SK-N-SH treated with all-trans-retinoic acid at 6 μM for 48 hours (cell line): ENCODE measurements at regions not wholly inside any gene's neighbourhood (a gene's known extent, or its start where the extent isn't known, plus 50 kb on each side); places are given as distances from the start of the nearest gene placed in this dataset.

Experiments
- ATAC-seq: fragments of 200-7000 bp; cut with Tn5 transposase; 3 replicates; pipeline ENCODE4 v1.9.1; 2020; ENCODE audit warnings: mild to moderate bottlenecking, moderate library complexity
- ARNTL ChIP-seq: fragments of 450-650 bp; formaldehyde crosslinking; IDR thresholded peaks from 2 replicates; pipeline ENCODE4 v1.5.0; 2020; ENCODE audit warnings: low read depth, mild to moderate bottlenecking, moderate library complexity, borderline replicate concordance
- BACH2 ChIP-seq: fragments of 250-450 bp; sonication (Bioruptor Pico); IDR thresholded peaks from 2 replicates; pipeline ENCODE4 v1.9.0; 2021; ENCODE audit warnings: mild to moderate bottlenecking, borderline replicate concordance
- CSDC2 ChIP-seq: fragments of 250-450 bp; sonication (Bioruptor Pico); IDR thresholded peaks from 2 replicates; pipeline ENCODE4 v1.5.0; 2020; ENCODE audit warnings: mild to moderate bottlenecking, moderate library complexity
- ESRRG ChIP-seq: fragments of 250-450 bp; sonication (Bioruptor Pico); IDR thresholded peaks from 2 replicates; pipeline ENCODE4 v1.6.1; 2021; ENCODE audit warnings: mild to moderate bottlenecking
- GLIS3 ChIP-seq: fragments of 250-450 bp; sonication (Bioruptor Pico); IDR thresholded peaks from 2 replicates; pipeline ENCODE4 v1.5.0; 2020; ENCODE audit warnings: mild to moderate bottlenecking, moderate library complexity
- ISL1 ChIP-seq: fragments of 250-450 bp; sonication (Bioruptor Pico); IDR thresholded peaks from 2 replicates; pipeline ENCODE4 v2.1.2; 2022; ENCODE audit warnings: mild to moderate bottlenecking, moderate library complexity
- OSR1 ChIP-seq: fragments of 250-450 bp; sonication (Bioruptor Pico); IDR thresholded peaks from 2 replicates; pipeline ENCODE4 v1.8.0; 2022; ENCODE audit warnings: moderate library complexity, mild to moderate bottlenecking, inconsistent platforms
- PPARA ChIP-seq: fragments of 250-450 bp; sonication (Bioruptor Pico); IDR thresholded peaks from 2 replicates; pipeline ENCODE4 v1.5.0; 2020; ENCODE audit warnings: mild to moderate bottlenecking, borderline replicate concordance
- RARB ChIP-seq: fragments of 250-450 bp; sonication (Bioruptor Pico); IDR thresholded peaks from 2 replicates; pipeline ENCODE4 v1.8.0; 2021; ENCODE audit warnings: mild to moderate bottlenecking, moderate library complexity
- SNAI2 ChIP-seq: fragments of 250-450 bp; sonication (Bioruptor Pico); IDR thresholded peaks from 2 replicates; pipeline ENCODE4 v1.5.0; 2020; ENCODE audit warnings: mild to moderate bottlenecking, moderate library complexity
- TCF4 ChIP-seq: fragments of 250-450 bp; sonication (Bioruptor Pico); IDR thresholded peaks from 2 replicates; pipeline ENCODE4 v1.8.0; 2021; ENCODE audit warnings: mild to moderate bottlenecking, moderate library complexity, borderline replicate concordance
- TOX ChIP-seq: fragments of 250-450 bp; sonication (Bioruptor Pico); IDR thresholded peaks from 2 replicates; pipeline ENCODE4 v1.8.0; 2021; ENCODE audit warnings: mild to moderate bottlenecking, moderate library complexity, borderline replicate concordance
- ZC3H10 ChIP-seq: fragments of 250-450 bp; sonication (Bioruptor Pico); IDR thresholded peaks from 2 replicates; pipeline ENCODE4 v1.5.1; 2021; ENCODE audit warnings: mild to moderate bottlenecking, moderate library complexity
- ZFP3 ChIP-seq: fragments of 250-450 bp; sonication (Bioruptor Pico); IDR thresholded peaks from 2 replicates; pipeline ENCODE4 v1.5.0; 2020; ENCODE audit warnings: mild to moderate bottlenecking, moderate library complexity
- ZFP30 ChIP-seq: fragments of 450-650 bp; formaldehyde crosslinking; IDR thresholded peaks from 2 replicates; pipeline ENCODE4 v1.5.0; 2022; ENCODE audit warnings: mild to moderate bottlenecking, moderate library complexity
- ZNF565 ChIP-seq: fragments of 450-650 bp; formaldehyde crosslinking; conservative IDR thresholded peaks from 2 replicates; pipeline ENCODE4 v1.5.0; 2020; ENCODE audit warnings: low read depth, mild to moderate bottlenecking, moderate library complexity
- ZNF70 ChIP-seq: fragments of 450-650 bp; formaldehyde crosslinking; IDR thresholded peaks from 2 replicates; pipeline ENCODE4 v1.5.0; 2020; ENCODE audit warnings: mild to moderate bottlenecking, moderate library complexity
- ZNF8 ChIP-seq: fragments of 450-650 bp; formaldehyde crosslinking; IDR thresholded peaks from 2 replicates; pipeline ENCODE4 v1.5.0; 2020; ENCODE audit warnings: mild to moderate bottlenecking, moderate library complexity
- TF ChIP-seq, protein P1 (sequence below): fragments of 250-450 bp; sonication (Bioruptor Pico); IDR thresholded peaks from 2 replicates; pipeline ENCODE4 v1.5.1; 2021; ENCODE audit warnings: mild to moderate bottlenecking, moderate library complexity
- TF ChIP-seq, protein P2 (sequence below): fragments of 250-450 bp; sonication (Bioruptor Pico); IDR thresholded peaks from 2 replicates; pipeline ENCODE4 v1.8.0; 2021; ENCODE audit warnings: low read depth, mild to moderate bottlenecking, moderate library complexity, borderline replicate concordance
- TF ChIP-seq, protein P3 (sequence below): fragments of 250-450 bp; sonication (Bioruptor Pico); IDR thresholded peaks from 2 replicates; pipeline ENCODE4 v1.5.1; 2020; ENCODE audit warnings: low read depth, mild to moderate bottlenecking, moderate library complexity
- TF ChIP-seq, protein P4 (sequence below): fragments of 250-450 bp; sonication (Bioruptor Pico); IDR thresholded peaks from 2 replicates; pipeline ENCODE4 v1.5.0; 2020; ENCODE audit warnings: mild to moderate bottlenecking, moderate library complexity

DNA sequence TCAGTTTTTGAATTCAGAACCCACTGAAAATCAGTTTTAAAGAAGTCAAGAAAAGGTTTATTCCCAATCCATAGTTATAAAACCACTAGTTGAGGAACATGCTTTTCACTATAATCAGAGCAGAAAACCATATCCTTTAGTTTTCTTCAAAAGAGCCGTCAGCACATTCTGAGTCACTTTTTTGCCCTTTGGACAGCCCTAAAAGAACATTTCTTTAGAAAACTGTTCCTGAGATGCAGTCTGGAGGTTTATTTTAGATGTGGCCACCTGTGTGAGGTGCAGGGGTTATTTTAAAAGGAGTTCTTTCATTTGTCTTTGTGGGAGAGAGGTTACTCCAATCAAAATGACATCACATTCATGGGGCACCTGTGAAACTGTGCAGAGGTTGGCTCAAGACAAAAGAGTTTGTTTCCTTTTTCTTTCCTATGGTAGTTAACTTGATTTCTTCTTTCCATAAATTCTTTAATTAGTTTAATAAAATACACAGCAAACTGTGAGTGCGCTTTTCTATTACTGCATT, 221.6 kb upstream of the RPS23 start:
- ATAC-seq: no peak
- no peak for TF ChIP-seq ZFP30
- TF ChIP-seq, protein P1, sequence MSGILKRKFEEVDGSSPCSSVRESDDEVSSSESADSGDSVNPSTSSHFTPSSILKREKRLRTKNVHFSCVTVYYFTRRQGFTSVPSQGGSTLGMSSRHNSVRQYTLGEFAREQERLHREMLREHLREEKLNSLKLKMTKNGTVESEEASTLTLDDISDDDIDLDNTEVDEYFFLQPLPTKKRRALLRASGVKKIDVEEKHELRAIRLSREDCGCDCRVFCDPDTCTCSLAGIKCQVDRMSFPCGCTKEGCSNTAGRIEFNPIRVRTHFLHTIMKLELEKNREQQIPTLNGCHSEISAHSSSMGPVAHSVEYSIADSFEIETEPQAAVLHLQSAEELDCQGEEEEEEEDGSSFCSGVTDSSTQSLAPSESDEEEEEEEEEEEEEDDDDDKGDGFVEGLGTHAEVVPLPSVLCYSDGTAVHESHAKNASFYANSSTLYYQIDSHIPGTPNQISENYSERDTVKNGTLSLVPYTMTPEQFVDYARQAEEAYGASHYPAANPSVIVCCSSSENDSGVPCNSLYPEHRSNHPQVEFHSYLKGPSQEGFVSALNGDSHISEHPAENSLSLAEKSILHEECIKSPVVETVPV (CRISPR knock-in tag): no peak
- no peak for TF ChIP-seq ZC3H10
- no peak for TF ChIP-seq PPARA
- TF ChIP-seq, protein P2, sequence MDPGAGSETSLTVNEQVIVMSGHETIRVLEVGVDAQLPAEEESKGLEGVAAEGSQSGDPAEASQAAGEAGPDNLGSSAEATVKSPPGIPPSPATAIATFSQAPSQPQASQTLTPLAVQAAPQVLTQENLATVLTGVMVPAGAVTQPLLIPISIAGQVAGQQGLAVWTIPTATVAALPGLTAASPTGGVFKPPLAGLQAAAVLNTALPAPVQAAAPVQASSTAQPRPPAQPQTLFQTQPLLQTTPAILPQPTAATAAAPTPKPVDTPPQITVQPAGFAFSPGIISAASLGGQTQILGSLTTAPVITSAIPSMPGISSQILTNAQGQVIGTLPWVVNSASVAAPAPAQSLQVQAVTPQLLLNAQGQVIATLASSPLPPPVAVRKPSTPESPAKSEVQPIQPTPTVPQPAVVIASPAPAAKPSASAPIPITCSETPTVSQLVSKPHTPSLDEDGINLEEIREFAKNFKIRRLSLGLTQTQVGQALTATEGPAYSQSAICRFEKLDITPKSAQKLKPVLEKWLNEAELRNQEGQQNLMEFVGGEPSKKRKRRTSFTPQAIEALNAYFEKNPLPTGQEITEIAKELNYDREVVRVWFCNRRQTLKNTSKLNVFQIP (CRISPR knock-in tag): no peak
- no peak for TF ChIP-seq OSR1
- TF ChIP-seq ESRRG (CRISPR knock-in tag): no peak
- TF ChIP-seq TCF4 (CRISPR knock-in tag): no peak
- no peak for TF ChIP-seq ARNTL (CRISPR knock-in tag)
- TF ChIP-seq GLIS3 (CRISPR knock-in tag): no peak
- TF ChIP-seq BACH2 (CRISPR knock-in tag): no peak
- TF ChIP-seq ZNF8 (CRISPR knock-in tag): no peak
- no peak for TF ChIP-seq RARB
- TF ChIP-seq CSDC2: no peak
- no peak for TF ChIP-seq ZNF565 (CRISPR knock-in tag)

DNA sequence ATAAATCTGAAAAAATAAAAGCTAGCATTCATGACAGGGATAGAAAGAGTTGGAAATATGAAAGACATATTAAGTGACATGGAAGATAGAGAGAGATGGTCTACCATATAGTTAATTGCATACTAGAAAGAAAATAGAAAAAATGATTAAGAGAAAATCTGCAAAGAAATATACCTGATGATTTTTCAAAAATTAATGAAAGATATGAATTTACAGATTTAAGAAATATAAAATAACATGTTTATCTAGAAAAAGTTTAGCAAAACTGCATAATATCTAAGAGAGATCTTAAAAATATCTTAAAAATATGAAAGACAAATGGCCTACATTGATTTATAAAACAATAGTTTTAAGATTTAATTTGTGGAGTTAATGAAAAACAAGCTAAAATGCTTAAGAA, 219.1 kb upstream of the RPS23 start:
- TF ChIP-seq OSR1 (no peak), SNAI2 (no peak), BACH2 (CRISPR knock-in tag) (no peak), CSDC2 (no peak), GLIS3 (CRISPR knock-in tag) (no peak), RARB (no peak), ZFP3 (no peak), ZFP30 (no peak), ZC3H10 (no peak), TOX (no peak), ZNF8 (CRISPR knock-in tag) (no peak), ZNF70 (CRISPR knock-in tag) (no peak), ISL1 (no peak), ESRRG (CRISPR knock-in tag) (no peak)
- TF ChIP-seq, protein P2 (CRISPR knock-in tag): no peak
- TF ChIP-seq, protein P1 (CRISPR knock-in tag): no peak
- TF ChIP-seq, protein P3, sequence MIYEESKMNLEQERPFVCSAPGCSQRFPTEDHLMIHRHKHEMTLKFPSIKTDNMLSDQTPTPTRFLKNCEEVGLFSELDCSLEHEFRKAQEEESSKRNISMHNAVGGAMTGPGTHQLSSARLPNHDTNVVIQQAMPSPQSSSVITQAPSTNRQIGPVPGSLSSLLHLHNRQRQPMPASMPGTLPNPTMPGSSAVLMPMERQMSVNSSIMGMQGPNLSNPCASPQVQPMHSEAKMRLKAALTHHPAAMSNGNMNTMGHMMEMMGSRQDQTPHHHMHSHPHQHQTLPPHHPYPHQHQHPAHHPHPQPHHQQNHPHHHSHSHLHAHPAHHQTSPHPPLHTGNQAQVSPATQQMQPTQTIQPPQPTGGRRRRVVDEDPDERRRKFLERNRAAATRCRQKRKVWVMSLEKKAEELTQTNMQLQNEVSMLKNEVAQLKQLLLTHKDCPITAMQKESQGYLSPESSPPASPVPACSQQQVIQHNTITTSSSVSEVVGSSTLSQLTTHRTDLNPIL (CRISPR knock-in tag): no peak
- TF ChIP-seq, protein P4, sequence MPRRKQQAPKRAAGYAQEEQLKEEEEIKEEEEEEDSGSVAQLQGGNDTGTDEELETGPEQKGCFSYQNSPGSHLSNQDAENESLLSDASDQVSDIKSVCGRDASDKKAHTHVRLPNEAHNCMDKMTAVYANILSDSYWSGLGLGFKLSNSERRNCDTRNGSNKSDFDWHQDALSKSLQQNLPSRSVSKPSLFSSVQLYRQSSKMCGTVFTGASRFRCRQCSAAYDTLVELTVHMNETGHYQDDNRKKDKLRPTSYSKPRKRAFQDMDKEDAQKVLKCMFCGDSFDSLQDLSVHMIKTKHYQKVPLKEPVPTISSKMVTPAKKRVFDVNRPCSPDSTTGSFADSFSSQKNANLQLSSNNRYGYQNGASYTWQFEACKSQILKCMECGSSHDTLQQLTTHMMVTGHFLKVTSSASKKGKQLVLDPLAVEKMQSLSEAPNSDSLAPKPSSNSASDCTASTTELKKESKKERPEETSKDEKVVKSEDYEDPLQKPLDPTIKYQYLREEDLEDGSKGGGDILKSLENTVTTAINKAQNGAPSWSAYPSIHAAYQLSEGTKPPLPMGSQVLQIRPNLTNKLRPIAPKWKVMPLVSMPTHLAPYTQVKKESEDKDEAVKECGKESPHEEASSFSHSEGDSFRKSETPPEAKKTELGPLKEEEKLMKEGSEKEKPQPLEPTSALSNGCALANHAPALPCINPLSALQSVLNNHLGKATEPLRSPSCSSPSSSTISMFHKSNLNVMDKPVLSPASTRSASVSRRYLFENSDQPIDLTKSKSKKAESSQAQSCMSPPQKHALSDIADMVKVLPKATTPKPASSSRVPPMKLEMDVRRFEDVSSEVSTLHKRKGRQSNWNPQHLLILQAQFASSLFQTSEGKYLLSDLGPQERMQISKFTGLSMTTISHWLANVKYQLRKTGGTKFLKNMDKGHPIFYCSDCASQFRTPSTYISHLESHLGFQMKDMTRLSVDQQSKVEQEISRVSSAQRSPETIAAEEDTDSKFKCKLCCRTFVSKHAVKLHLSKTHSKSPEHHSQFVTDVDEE (CRISPR knock-in tag): no peak
- no peak for ATAC-seq
